IMR-90 (cell line): ENCODE measurements at regions not wholly inside any gene's neighbourhood (a gene's known extent, or its start where the extent isn't known, plus 50 kb on each side); places are given as distances from the start of the nearest gene placed in this dataset.

ENCODE experiments used
- ATAC-seq: fragments of 200-7000 bp; cut with Tn5 transposase; 2 replicates; pipeline ENCODE4 v1.9.1; 2020; ENCODE audit warnings: low read depth, mild to moderate bottlenecking, moderate library complexity
- BruUV-seq: library from RNA; stranded (reverse); fragments of 400-500 nt; replicated peaks from 2 replicates; lab custom pipeline; 2021; lab: Mats Ljungman, UMichigan
- CTCF ChIA-PET: fragments of 300-600 bp; formaldehyde crosslinking; extraction: SDS; loops from one replicate; lab custom pipeline; 2021; ENCODE audit warnings: antibody characterized with exemption; lab: Yijun Ruan, JAX
- POLR2A ChIA-PET: fragments of 300-600 bp; sonication (Branson Sonifier 250); formaldehyde crosslinking; loops from one replicate; lab custom pipeline; 2022; ENCODE audit warnings: antibody characterized with exemption; ENCODE audit not compliant: unreplicated experiment; lab: Charles Lee
- DNase-seq: peaks from one replicate; pipeline ENCODE4 v3.0.0; 2013
- H2AFZ ChIP-seq: replicated peaks from 2 replicates; pipeline ENCODE3; 2013; ENCODE audit warnings: low read length, mild to moderate bottlenecking; ENCODE audit not compliant: poor library complexity
- H2AK5ac ChIP-seq: 2 replicates; pipeline ENCODE4 v1.6.1; 2013; ENCODE audit warnings: low read depth, low read length, inconsistent platforms
- H2AK9ac ChIP-seq: replicated peaks from 2 replicates; pipeline ENCODE3; 2013; ENCODE audit warnings: mild to moderate bottlenecking, low read depth, low read length, moderate library complexity; ENCODE audit not compliant: poor library complexity
- H2BK120ac ChIP-seq: 2 replicates; pipeline ENCODE4 v1.6.1; 2013; ENCODE audit warnings: low read depth, low read length, inconsistent platforms
- H2BK15ac ChIP-seq: 3 replicates; pipeline ENCODE4 v1.6.1; 2013; ENCODE audit warnings: low read depth, low read length, inconsistent platforms
- H2BK20ac ChIP-seq: 2 replicates; pipeline ENCODE4 v1.6.1; 2013; ENCODE audit warnings: low read depth, mild to moderate bottlenecking, inconsistent platforms, low read length, moderate library complexity
- H2BK5ac ChIP-seq: 2 replicates; pipeline ENCODE4 v1.6.1; 2013; ENCODE audit warnings: mild to moderate bottlenecking, low read depth, low read length, inconsistent platforms; ENCODE audit not compliant: poor library complexity, severe bottlenecking
- H3K14ac ChIP-seq: replicated peaks from 2 replicates; pipeline ENCODE4 v1.6.1; 2013; ENCODE audit warnings: low read depth, low read length, inconsistent platforms
- H3K18ac ChIP-seq: 2 replicates; pipeline ENCODE4 v1.6.1; 2013; ENCODE audit warnings: low read depth, low read length, control low read depth
- H3K23ac ChIP-seq: 2 replicates; pipeline ENCODE4 v1.6.1; 2013; ENCODE audit warnings: low read depth, low read length, inconsistent platforms
- H3K27ac ChIP-seq: 2 replicates; pipeline ENCODE4 v1.5.1; 2013; ENCODE audit warnings: mild to moderate bottlenecking, control low read depth, low read length; ENCODE audit not compliant: insufficient read depth
- H3K27me3 ChIP-seq: 2 replicates; pipeline ENCODE4 v1.6.1; 2013; ENCODE audit warnings: low read length; ENCODE audit not compliant: control insufficient read depth, insufficient read depth
- H3K36me3 ChIP-seq: 2 replicates; pipeline ENCODE4 v1.6.1; 2013; ENCODE audit warnings: low read length, mixed read lengths; ENCODE audit not compliant: control insufficient read depth, insufficient read depth
- H3K4ac ChIP-seq: 2 replicates; pipeline ENCODE4 v1.6.1; 2013; ENCODE audit warnings: low read depth, low read length, inconsistent platforms
- H3K4me1 ChIP-seq: 2 replicates; pipeline ENCODE4 v1.6.1; 2013; ENCODE audit warnings: low read length, mixed read lengths; ENCODE audit not compliant: control insufficient read depth, insufficient read depth
- H3K4me2 ChIP-seq: 2 replicates; pipeline ENCODE4 v1.6.1; 2013; ENCODE audit warnings: low read depth, mild to moderate bottlenecking, control low read depth, low read length, moderate library complexity
- H3K4me3 ChIP-seq: 2 replicates; pipeline ENCODE4 v1.5.1; 2013; ENCODE audit warnings: low read depth, mild to moderate bottlenecking, control low read depth, low read length, moderate library complexity; ENCODE audit not compliant: insufficient read depth
- H3K56ac ChIP-seq: 2 replicates; pipeline ENCODE4 v1.6.1; 2013; ENCODE audit warnings: low read length, inconsistent platforms; ENCODE audit not compliant: insufficient read depth; ENCODE audit errors: extremely low read depth
- H3K79me1 ChIP-seq, 2 experiments: 2 replicates each; pipeline ENCODE4 v1.6.1; 2013; ENCODE audit warnings: low read length in 2 of 2, inconsistent platforms in 1 of 2, low read depth in 1 of 2
- H3K9ac ChIP-seq: 2 replicates; pipeline ENCODE4 v1.6.1; 2013; ENCODE audit warnings: low read depth, low read length, control low read depth
- H3K9me1 ChIP-seq: 2 replicates; pipeline ENCODE4 v1.6.1; 2013; ENCODE audit warnings: low read length, inconsistent platforms; ENCODE audit not compliant: insufficient read depth
- H3K9me3 ChIP-seq: 2 replicates; pipeline ENCODE4 v1.6.1; 2013; ENCODE audit warnings: low read length; ENCODE audit not compliant: control insufficient read depth, insufficient read depth
- H4K20me1 ChIP-seq: 2 replicates; pipeline ENCODE4 v1.6.1; 2013; ENCODE audit warnings: low read length, inconsistent platforms; ENCODE audit not compliant: insufficient read depth
- H4K5ac ChIP-seq: 2 replicates; pipeline ENCODE4 v1.6.1; 2013; ENCODE audit warnings: mild to moderate bottlenecking, low read depth, low read length, control low read depth
- H4K8ac ChIP-seq, 2 experiments: 2 replicates each; pipeline ENCODE4 v1.6.1; 2013; ENCODE audit warnings: low read depth in 2 of 2, low read length in 2 of 2, control low read depth in 1 of 2, inconsistent platforms in 1 of 2
- H4K91ac ChIP-seq: 2 replicates; pipeline ENCODE4 v1.6.1; 2013; ENCODE audit warnings: low read depth, low read length, inconsistent platforms; ENCODE audit not compliant: insufficient read depth
- BHLHE40 ChIP-seq: fragments of 150-350 bp; IDR thresholded peaks from 2 replicates; pipeline ENCODE4 v1.6.1; 2016; ENCODE audit warnings: mild to moderate bottlenecking, low read depth, low read length
- CEBPB ChIP-seq: IDR thresholded peaks from 2 replicates; pipeline ENCODE4 v1.6.1; 2012; ENCODE audit warnings: low read depth, low read length, improper control_type of control experiment
- ELK1 ChIP-seq: fragments of 150-350 bp; IDR thresholded peaks from 2 replicates; pipeline ENCODE4 v1.6.1; 2016; ENCODE audit warnings: low read depth, mild to moderate bottlenecking, low read length, moderate library complexity, borderline replicate concordance
- FOS ChIP-seq: fragments of 150-350 bp; IDR thresholded peaks from 2 replicates; pipeline ENCODE4 v1.6.1; 2016; ENCODE audit warnings: low read depth, low read length
- MAFK ChIP-seq: IDR thresholded peaks from 2 replicates; pipeline ENCODE4 v1.6.1; 2012; ENCODE audit warnings: low read depth, low read length, improper control_type of control experiment
- MAZ ChIP-seq: IDR thresholded peaks from 2 replicates; pipeline ENCODE4 v1.6.1; 2012; ENCODE audit warnings: low read depth, mild to moderate bottlenecking, low read length, improper control_type of control experiment, moderate library complexity, borderline replicate concordance
- MXI1 ChIP-seq: IDR thresholded peaks from 2 replicates; pipeline ENCODE4 v1.6.1; 2012; ENCODE audit warnings: low read depth, mild to moderate bottlenecking, low read length, moderate library complexity, borderline replicate concordance
- NFE2L2 ChIP-seq: fragments of 150-350 bp; IDR thresholded peaks from 2 replicates; pipeline ENCODE4 v1.6.1; 2016; ENCODE audit warnings: low read depth, mild to moderate bottlenecking, low read length
- POLR2A ChIP-seq: IDR thresholded peaks from 2 replicates; pipeline ENCODE4 v1.6.1; 2012; ENCODE audit warnings: mild to moderate bottlenecking, low read depth, low read length
- RAD21 ChIP-seq: IDR thresholded peaks from 2 replicates; pipeline ENCODE4 v1.6.1; 2012; ENCODE audit warnings: low read length, improper control_type of control experiment
- RCOR1 ChIP-seq: IDR thresholded peaks from 2 replicates; pipeline ENCODE4 v1.6.1; 2012; ENCODE audit warnings: mild to moderate bottlenecking, low read length, improper control_type of control experiment; ENCODE audit not compliant: insufficient replicate concordance
- RFX5 ChIP-seq: IDR thresholded peaks from 2 replicates; pipeline ENCODE4 v1.8.0; 2012; ENCODE audit warnings: low read depth, mild to moderate bottlenecking, low read length, moderate library complexity
- SMC3 ChIP-seq: fragments of 150-350 bp; IDR thresholded peaks from 2 replicates; pipeline ENCODE4 v1.6.1; 2016; ENCODE audit warnings: low read depth, mild to moderate bottlenecking, antibody characterized with exemption, low read length, moderate library complexity
- USF2 ChIP-seq: fragments of 150-350 bp; IDR thresholded peaks from 2 replicates; pipeline ENCODE4 v1.6.1; 2017; ENCODE audit warnings: mild to moderate bottlenecking, antibody characterized with exemption, low read length, low read depth
- WGBS, 2 experiments: methylation state at CpG; one replicate each; pipeline versions ENCODE4 v1.1.5 to v1.1.7; 2013; ENCODE audit warnings: missing lambda C conversion rate in 2 of 2; ENCODE audit not compliant: insufficient read length in 1 of 2; ENCODE audit errors: extremely low coverage in 2 of 2; 5-methylcytosine and 5-hydroxymethylcytosine counted together
- dilution Hi-C: fragments of 300-500 bp; cut with HindIII; formaldehyde crosslinking; loops from one replicate; pipeline ENCODE4 v1.14.3; 2018; ENCODE audit warnings: low sequenced_read_pairs; ENCODE audit not compliant: unreplicated experiment
- in situ Hi-C: fragments of 300-500 bp; cut with MboI; formaldehyde crosslinking; loops from 3 replicates; pipeline ENCODE4 v1.14.3; 2019; ENCODE audit warnings: low sequenced_read_pairs, inconsistent platforms, mixed read lengths
- intact Hi-C: fragments of 100-400 bp; cut with micrococcal nuclease; formaldehyde crosslinking; loops from 2 replicates; pipeline ENCODE4 v1.10.0; 2022

- Histone ChIP-seq H3K4me3 (no peak overlapping the region), H3K9ac (no peak overlapping the region), H3K9me3 (no peaks in the 10 kb centered on the region), H4K8ac (no peak overlapping the region), H3K9me1 (no peaks in the 10 kb centered on the region), H3K27me3 (no peaks in the 10 kb centered on the region), H2AK9ac (no peak overlapping the region), H2BK15ac (no peak overlapping the region), H2AFZ (no peak overlapping the region), H3K4ac (no peak overlapping the region), H3K36me3 (no peaks in the 10 kb centered on the region), H3K56ac (no peak overlapping the region), H3K18ac (no peak overlapping the region), H3K23ac (no peak overlapping the region), H4K91ac (no peak overlapping the region), H2AK5ac (no peak overlapping the region), H3K14ac (no peak overlapping the region), H4K5ac (no peak overlapping the region), H3K27ac (no peak overlapping the region), H4K20me1 (no peaks in the 10 kb centered on the region), H2BK20ac (no peak overlapping the region), H3K79me1 (no peaks in the 10 kb centered on the region), H3K4me2 (no peak overlapping the region), H2BK120ac (no peak overlapping the region), H3K4me1 (no peaks in the 10 kb centered on the region), H2BK5ac (no peak overlapping the region)
- WGBS, 2 experiments: no CpG with 5 or more reads among the region's 1 CpG
- ChIA-PET CTCF (no interaction called here), POLR2A (no interaction called here)
- no peak for DNase-seq
- TF ChIP-seq ELK1: no peak
- no peak for TF ChIP-seq MXI1
- TF ChIP-seq RFX5: no peak
- no peak for TF ChIP-seq CEBPB
- TF ChIP-seq MAFK: no peak
- no peak for TF ChIP-seq SMC3
- no peak for TF ChIP-seq USF2
- TF ChIP-seq RAD21: no peak
- no peak for TF ChIP-seq FOS
- no peak for TF ChIP-seq MAZ
- TF ChIP-seq NFE2L2: no peak
- no peak for TF ChIP-seq BHLHE40
- no peak for TF ChIP-seq POLR2A
- no peak for TF ChIP-seq RCOR1
- no TSS peak for BruUV-seq
- no peak for ATAC-seq
- dilution Hi-C loops: no loop called here
- in situ Hi-C loops: no loop called here
- intact Hi-C loops: no loop called here
Observed at GRCh38 chr2:118641711-118642110, 205.7 kb downstream of the EN1 start.
